HCT116 (cell line): ENCODE measurements at regions not wholly inside any gene's neighbourhood (a gene's known extent, or its start where the extent isn't known, plus 50 kb on each side); places are given as distances from the start of the nearest gene placed in this dataset.

Source experiments
- ATAC-seq: fragments of 200-7000 bp; cut with Tn5 transposase; 2 replicates; pipeline ENCODE4 v1.9.1; 2020; ENCODE audit warnings: mild to moderate bottlenecking, moderate library complexity
- BruUV-seq: library from RNA; stranded (reverse); fragments of 400-500 nt; replicated peaks from 2 replicates; lab custom pipeline; 2021; lab: Mats Ljungman, UMichigan
- CTCF ChIA-PET: fragments of 300-600 bp; sonication (Branson Sonifier 250); formaldehyde crosslinking; loops from one replicate; lab custom pipeline; 2021; ENCODE audit warnings: antibody characterized with exemption; lab: Charles Lee
- POLR2A ChIA-PET: fragments of 300-600, 350-600 bp; sonication (Branson Sonifier 250); formaldehyde crosslinking; loops from one replicate; lab custom pipeline; 2021; ENCODE audit warnings: antibody characterized with exemption; lab: Charles Lee
- RAD21 ChIA-PET, 2 experiments: fragments of 300-600 bp; sonication (Branson Sonifier 250); formaldehyde crosslinking; loops; one replicate each; lab custom pipeline; 2023; ENCODE audit warnings: low total read pairs in 2 of 2; ENCODE audit not compliant: uncharacterized antibody in 2 of 2, unreplicated experiment in 2 of 2, low non-redundant PET in 1 of 2; lab: Charles Lee
- DNase-seq: peaks from one replicate; pipeline ENCODE4 v3.0.0-alpha.2; 2010; ENCODE audit warnings: low read depth, low spot score
- H2AFZ ChIP-seq: fragments of 200-600 bp; shearing (Covaris generic), sonication (generic); 2 replicates; pipeline ENCODE4 v1.6.1; 2017; ENCODE audit warnings: low read depth, mixed run types, mixed read lengths, antibody characterized with exemption, low read length; ENCODE audit not compliant: poor library complexity, severe bottlenecking
- H3K27ac ChIP-seq: 2 replicates; pipeline ENCODE4 v1.5.1; 2012; ENCODE audit warnings: low read depth, low read length
- H3K27me3 ChIP-seq: fragments of 200-600 bp; sonication (generic); 2 replicates; pipeline ENCODE4 v1.6.1; 2016; ENCODE audit warnings: mixed run types, low read length, mixed read lengths; ENCODE audit not compliant: insufficient read depth
- H3K36me3 ChIP-seq, 2 experiments: fragments of 200-500 bp in 1 of 2; fragments of 200-600 bp in 1 of 2; sonication (Bioruptor generic) in 1 of 2; sonication (generic) in 1 of 2; 2 replicates each; pipeline versions ENCODE4 v1.5.1 to v1.6.1; 2014 to 2016; ENCODE audit warnings: low read length in 2 of 2, inconsistent platforms in 1 of 2, mixed read lengths in 1 of 2, mixed run types in 1 of 2; ENCODE audit not compliant: insufficient read depth in 2 of 2, control insufficient read depth in 1 of 2
- H3K4me1 ChIP-seq, 2 experiments: fragments of 200-600 bp in 1 of 2; sonication (generic) in 1 of 2; 2 replicates each; pipeline versions ENCODE4 v1.5.1 to v1.6.1; 2012 to 2017; ENCODE audit warnings: low read length in 2 of 2, inconsistent platforms in 1 of 2, mild to moderate bottlenecking in 1 of 2, mixed read lengths in 1 of 2, mixed run types in 1 of 2, moderate library complexity in 1 of 2; ENCODE audit not compliant: insufficient read depth in 2 of 2, control insufficient read depth in 1 of 2
- H3K4me2 ChIP-seq: fragments of 200-600 bp; sonication (generic); 2 replicates; pipeline ENCODE4 v1.6.1; 2017; ENCODE audit warnings: mixed run types, low read length, mixed read lengths
- H3K4me3 ChIP-seq, 2 experiments: fragments of 200-600 bp in 1 of 2; sonication (generic) in 1 of 2; replicated peaks in 1 of 2; 2 replicates each; pipeline ENCODE4 v1.5.1; 2011 to 2016; ENCODE audit warnings: low read length in 2 of 2, control low read depth in 1 of 2, low read depth in 1 of 2, mild to moderate bottlenecking in 1 of 2, mixed read lengths in 1 of 2, mixed run types in 1 of 2
- H3K79me2 ChIP-seq: fragments of 200-600 bp; sonication (generic); 2 replicates; pipeline ENCODE4 v1.6.1; 2017; ENCODE audit warnings: mild to moderate bottlenecking, mixed run types, low read length, moderate library complexity, mixed read lengths; ENCODE audit not compliant: insufficient read depth
- H3K9ac ChIP-seq: fragments of 200-600 bp; sonication (generic); 2 replicates; pipeline ENCODE4 v1.6.1; 2016; ENCODE audit warnings: low read length, mixed read lengths
- H3K9me2 ChIP-seq: fragments of 200-600 bp; sonication (generic), shearing (Covaris generic); 2 replicates; pipeline ENCODE4 v1.6.1; 2017; ENCODE audit warnings: mixed run types, mild to moderate bottlenecking, moderate library complexity; ENCODE audit not compliant: insufficient read depth
- H3K9me3 ChIP-seq, 2 experiments: fragments of 200-500 bp in 1 of 2; fragments of 200-600 bp in 1 of 2; sonication (Bioruptor generic) in 1 of 2; sonication (generic) in 1 of 2; 2 replicates each; pipeline ENCODE4 v1.6.1; 2014 to 2017; ENCODE audit warnings: low read length in 2 of 2, mixed read lengths in 2 of 2, inconsistent platforms in 1 of 2, low read depth in 1 of 2, mild to moderate bottlenecking in 1 of 2, mixed run types in 1 of 2, moderate library complexity in 1 of 2; ENCODE audit not compliant: control insufficient read depth in 1 of 2, insufficient read depth in 1 of 2
- H4K20me1 ChIP-seq: fragments of 200-600 bp; sonication (generic), shearing (Covaris generic); 2 replicates; pipeline ENCODE4 v1.6.1; 2017; ENCODE audit warnings: mixed run types, mild to moderate bottlenecking, moderate library complexity; ENCODE audit not compliant: insufficient read depth
- CEBPB ChIP-seq: IDR thresholded peaks from 2 replicates; pipeline ENCODE4 v1.6.1; 2012; ENCODE audit warnings: low read depth
- EGR1 ChIP-seq: IDR thresholded peaks from 2 replicates; pipeline ENCODE4 v1.6.1; 2012; ENCODE audit warnings: low read depth
- EZH2phosphoT487 ChIP-seq: fragments of 200-600 bp; IDR thresholded peaks from 2 replicates; pipeline ENCODE4 v1.6.1; 2018; ENCODE audit warnings: antibody characterized with exemption, borderline replicate concordance
- FOSL1 ChIP-seq: IDR thresholded peaks from 2 replicates; pipeline ENCODE4 v1.6.1; 2012; ENCODE audit warnings: low read depth
- POLR2A ChIP-seq: IDR thresholded peaks from 2 replicates; pipeline ENCODE4 v1.7.0; 2011; ENCODE audit warnings: borderline replicate concordance; ENCODE audit not compliant: insufficient read depth, insufficient read length; ENCODE audit errors: extremely low read depth
- POLR2AphosphoS5 ChIP-seq: IDR thresholded peaks from 2 replicates; pipeline ENCODE4 v1.6.1; 2011; ENCODE audit warnings: mild to moderate bottlenecking, low read depth, low read length, moderate library complexity
- RAD21 ChIP-seq: IDR thresholded peaks from 2 replicates; pipeline ENCODE4 v1.6.1; 2012; ENCODE audit warnings: low read depth, mild to moderate bottlenecking
- SIN3A ChIP-seq: IDR thresholded peaks from 2 replicates; pipeline ENCODE4 v1.6.1; 2012; ENCODE audit warnings: low read depth
- SP1 ChIP-seq: IDR thresholded peaks from 2 replicates; pipeline ENCODE4 v1.6.1; 2012; ENCODE audit warnings: low read depth
- SRF ChIP-seq: IDR thresholded peaks from 2 replicates; pipeline ENCODE4 v1.6.1; 2012; ENCODE audit warnings: low read depth
- TCF7L2 ChIP-seq: IDR thresholded peaks from 2 replicates; pipeline ENCODE4 v1.7.0; 2011; ENCODE audit warnings: borderline replicate concordance, inconsistent platforms; ENCODE audit not compliant: insufficient read depth, insufficient read length; ENCODE audit errors: extremely low read depth
- YY1 ChIP-seq: IDR thresholded peaks from 2 replicates; pipeline ENCODE4 v1.6.1; 2011; ENCODE audit warnings: low read length, low read depth, moderate library complexity, mild to moderate bottlenecking; ENCODE audit not compliant: insufficient replicate concordance; ENCODE audit errors: extremely low read depth
- ZNF274 ChIP-seq: fragments of 200-500 bp; sonication (Bioruptor generic); IDR thresholded peaks from 2 replicates; pipeline ENCODE4 v1.6.1; 2014; ENCODE audit warnings: mild to moderate bottlenecking, low read depth, low read length, inconsistent platforms
- intact Hi-C: fragments of 100-400 bp; cut with micrococcal nuclease; formaldehyde crosslinking; loops from 2 replicates; pipeline ENCODE4 v1.10.0; 2022
- TF ChIP-seq, protein P1 (sequence below): IDR thresholded peaks from 2 replicates; pipeline ENCODE4 v1.6.1; 2012
- TF ChIP-seq, protein P2 (sequence below): IDR thresholded peaks from 2 replicates; pipeline ENCODE4 v1.6.1; 2012; ENCODE audit warnings: low read depth
- TF ChIP-seq, protein P3 (sequence below): IDR thresholded peaks from 2 replicates; pipeline ENCODE4 v1.6.1; 2012

DNA sequence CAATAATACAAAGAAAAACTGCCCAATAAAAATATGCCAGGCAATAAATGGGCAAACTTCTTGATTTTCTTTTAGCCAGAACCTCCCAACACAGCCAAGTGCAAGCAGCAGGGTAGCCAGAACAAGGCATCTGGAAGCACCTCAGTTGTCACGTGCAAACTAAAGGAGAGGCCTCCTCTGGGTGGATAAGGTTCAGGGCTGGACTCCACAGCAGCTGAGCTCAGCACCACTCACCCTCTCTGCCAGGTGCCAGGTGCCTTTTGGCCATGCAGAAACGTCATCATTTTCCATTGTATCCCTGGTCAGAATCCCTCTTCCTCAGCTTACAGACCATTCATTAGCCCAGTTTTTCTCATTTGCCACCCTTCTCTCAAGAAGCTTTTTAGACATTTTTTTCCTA lies 52.7 kb downstream of the SOD2 start:
- no TSS peak for BruUV-seq
- H3K27ac ChIP-seq: no peak overlapping the region
- H4K20me1 ChIP-seq: no peaks in the 10 kb centered on the region
- H3K4me1 ChIP-seq: peaks cover 10 to 18% of the 10 kb centered on the region in 2 experiments
- H3K9me3 ChIP-seq: no peaks in the 10 kb centered on the region
- H3K4me3 ChIP-seq: no peak overlapping the region
- no peak for ATAC-seq
- no peaks in the 10 kb centered on the region for H3K36me3 ChIP-seq
- CTCF ChIA-PET: interaction anchor here (1.3 kb wide), 1 partner anchor 466 kb away, joined by 3 read pairs; no protein-coding TSS in a partner anchor
- intact Hi-C loops: no loop called here
- H3K4me2 ChIP-seq: no peak overlapping the region
- H3K9me2 ChIP-seq: no peaks in the 10 kb centered on the region
- RAD21 ChIA-PET: no interaction called here
- no peaks in the 10 kb centered on the region; the same call in 1 of the 2 replicates for H3K27me3 ChIP-seq
- TF ChIP-seq SRF (no peak), EZH2phosphoT487 (no peak), CEBPB (no peak), POLR2AphosphoS5 (no peak), FOSL1 (no peak), SIN3A (no peak), SP1 (no peak), TCF7L2 (no peak), POLR2A (no peak), RAD21 (no peak), YY1 (no peak), ZNF274 (no peak), EGR1 (no peak)
- TF ChIP-seq, protein P1, sequence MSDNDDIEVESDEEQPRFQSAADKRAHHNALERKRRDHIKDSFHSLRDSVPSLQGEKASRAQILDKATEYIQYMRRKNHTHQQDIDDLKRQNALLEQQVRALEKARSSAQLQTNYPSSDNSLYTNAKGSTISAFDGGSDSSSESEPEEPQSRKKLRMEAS: no peak
- TF ChIP-seq, protein P2, sequence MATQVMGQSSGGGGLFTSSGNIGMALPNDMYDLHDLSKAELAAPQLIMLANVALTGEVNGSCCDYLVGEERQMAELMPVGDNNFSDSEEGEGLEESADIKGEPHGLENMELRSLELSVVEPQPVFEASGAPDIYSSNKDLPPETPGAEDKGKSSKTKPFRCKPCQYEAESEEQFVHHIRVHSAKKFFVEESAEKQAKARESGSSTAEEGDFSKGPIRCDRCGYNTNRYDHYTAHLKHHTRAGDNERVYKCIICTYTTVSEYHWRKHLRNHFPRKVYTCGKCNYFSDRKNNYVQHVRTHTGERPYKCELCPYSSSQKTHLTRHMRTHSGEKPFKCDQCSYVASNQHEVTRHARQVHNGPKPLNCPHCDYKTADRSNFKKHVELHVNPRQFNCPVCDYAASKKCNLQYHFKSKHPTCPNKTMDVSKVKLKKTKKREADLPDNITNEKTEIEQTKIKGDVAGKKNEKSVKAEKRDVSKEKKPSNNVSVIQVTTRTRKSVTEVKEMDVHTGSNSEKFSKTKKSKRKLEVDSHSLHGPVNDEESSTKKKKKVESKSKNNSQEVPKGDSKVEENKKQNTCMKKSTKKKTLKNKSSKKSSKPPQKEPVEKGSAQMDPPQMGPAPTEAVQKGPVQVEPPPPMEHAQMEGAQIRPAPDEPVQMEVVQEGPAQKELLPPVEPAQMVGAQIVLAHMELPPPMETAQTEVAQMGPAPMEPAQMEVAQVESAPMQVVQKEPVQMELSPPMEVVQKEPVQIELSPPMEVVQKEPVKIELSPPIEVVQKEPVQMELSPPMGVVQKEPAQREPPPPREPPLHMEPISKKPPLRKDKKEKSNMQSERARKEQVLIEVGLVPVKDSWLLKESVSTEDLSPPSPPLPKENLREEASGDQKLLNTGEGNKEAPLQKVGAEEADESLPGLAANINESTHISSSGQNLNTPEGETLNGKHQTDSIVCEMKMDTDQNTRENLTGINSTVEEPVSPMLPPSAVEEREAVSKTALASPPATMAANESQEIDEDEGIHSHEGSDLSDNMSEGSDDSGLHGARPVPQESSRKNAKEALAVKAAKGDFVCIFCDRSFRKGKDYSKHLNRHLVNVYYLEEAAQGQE: no peak
- TF ChIP-seq, protein P3, sequence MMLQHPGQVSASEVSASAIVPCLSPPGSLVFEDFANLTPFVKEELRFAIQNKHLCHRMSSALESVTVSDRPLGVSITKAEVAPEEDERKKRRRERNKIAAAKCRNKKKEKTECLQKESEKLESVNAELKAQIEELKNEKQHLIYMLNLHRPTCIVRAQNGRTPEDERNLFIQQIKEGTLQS: no peak
- TF ChIP-seq, all 23 proteins: peak for 0
- no peaks in the 10 kb centered on the region for H3K79me2 ChIP-seq
- no peak for DNase-seq
- H3K9ac ChIP-seq: no peak overlapping the region
- POLR2A ChIA-PET: no interaction called here
- H2AFZ ChIP-seq: no peak overlapping the region
